T follicular helper cell (primary cell): ENCODE measurements at regions not wholly inside any gene's neighbourhood (a gene's known extent, or its start where the extent isn't known, plus 50 kb on each side); places are given as distances from the start of the nearest gene placed in this dataset.

Experiments used
- DNase-seq: peaks from one replicate; pipeline ENCODE4 v3.0.0-alpha.2; 2020; ENCODE audit warnings: low read depth

GRCh38 chr1:29532751-29533150 lies 296.4 kb downstream of the PTPRU start:
- DNase-seq: no peak

GRCh38 chr1:29532285-29532684 lies 296.0 kb downstream of the PTPRU start:
- no peak for DNase-seq

GRCh38 chr1:29531596-29531995 lies 295.3 kb downstream of the PTPRU start:
- no peak for DNase-seq

GRCh38 chr1:29529677-29530278 lies 293.5 kb downstream of the PTPRU start:
- DNase-seq: no peak

GRCh38 chr1:29527314-29528004 lies 291.1 kb downstream of the PTPRU start:
- DNase-seq: no peak

GRCh38 chr1:29525941-29526340 lies 289.6 kb downstream of the PTPRU start:
- DNase-seq: no peak

GRCh38 chr1:29524285-29525065 lies 288.2 kb downstream of the PTPRU start:
- no peak for DNase-seq

GRCh38 chr1:29523576-29523975 lies 287.3 kb downstream of the PTPRU start:
- DNase-seq: no peak

GRCh38 chr1:29523136-29523535 lies 286.8 kb downstream of the PTPRU start:
- no peak for DNase-seq

- no peak for DNase-seq
Measured at GRCh38 chr1:29521811-29522580, 285.7 kb downstream of the PTPRU start.

- DNase-seq: no peak
Measured at GRCh38 chr1:29521438-29521715, 285.1 kb downstream of the PTPRU start.

GRCh38 chr1:29520571-29521437 lies 284.5 kb downstream of the PTPRU start:
- no peak for DNase-seq

GRCh38 chr1:29519788-29520110 lies 283.4 kb downstream of the PTPRU start:
- DNase-seq: no peak

- no peak for DNase-seq
Measured at GRCh38 chr1:29519108-29519787, 282.9 kb downstream of the PTPRU start.

GRCh38 chr1:29518183-29518835 lies 282.0 kb downstream of the PTPRU start:
- no peak for DNase-seq

- no peak for DNase-seq
Measured at GRCh38 chr1:29517251-29518086, 281.1 kb downstream of the PTPRU start.

- no peak for DNase-seq
Measured at GRCh38 chr1:29516063-29516820, 279.9 kb downstream of the PTPRU start.

GRCh38 chr1:29515170-29515955 lies 279.0 kb downstream of the PTPRU start:
- DNase-seq: no peak
